Endothelial cell of umbilical vein (primary cell): ENCODE measurements at regions not wholly inside any gene's neighbourhood (a gene's known extent, or its start where the extent isn't known, plus 50 kb on each side); places are given as distances from the start of the nearest gene placed in this dataset.

ENCODE experiments used
- EZH2 ChIP-seq: IDR thresholded peaks from 2 replicates; pipeline ENCODE4 v1.6.1; 2012; ENCODE audit warnings: borderline replicate concordance, low read depth, mild to moderate bottlenecking, moderate library complexity, low read length, inconsistent platforms; ENCODE audit not compliant: severe bottlenecking
- FOS ChIP-seq: IDR thresholded peaks from 2 replicates; pipeline ENCODE4 v1.6.1; 2011; ENCODE audit warnings: mild to moderate bottlenecking, low read length, moderate library complexity, borderline replicate concordance; ENCODE audit not compliant: insufficient read depth
- GATA2 ChIP-seq: IDR thresholded peaks from 2 replicates; pipeline ENCODE4 v1.7.0; 2011; ENCODE audit warnings: low read depth, mild to moderate bottlenecking, moderate library complexity, mixed read lengths, low read length; ENCODE audit not compliant: insufficient read length, insufficient read depth
- JUN ChIP-seq: IDR thresholded peaks from 2 replicates; pipeline ENCODE4 v1.6.1; 2011; ENCODE audit warnings: borderline replicate concordance, low read depth; ENCODE audit not compliant: insufficient read length, insufficient read depth
- MAX ChIP-seq: IDR thresholded peaks from 2 replicates; pipeline ENCODE4 v1.6.1; 2011; ENCODE audit not compliant: insufficient read depth, insufficient read length
- MYC ChIP-seq: IDR thresholded peaks from one replicate; pipeline ENCODE4 v1.6.1; 2011; ENCODE audit warnings: mild to moderate bottlenecking, low read depth, low read length
- POLR2A ChIP-seq: IDR thresholded peaks from 2 replicates; pipeline ENCODE4 v1.6.1; 2012; ENCODE audit warnings: low read depth, mild to moderate bottlenecking, control low read depth, low read length
- POLR2AphosphoS5 ChIP-seq: IDR thresholded peaks from 2 replicates; pipeline ENCODE4 v1.6.1; 2012; ENCODE audit warnings: low read depth, mild to moderate bottlenecking, control low read depth, low read length, moderate library complexity; ENCODE audit not compliant: insufficient read depth
- TF ChIP-seq, protein P1 (sequence below), 2 donors: IDR thresholded peaks; 1 replicate in 1 of 2; 2 replicates in 1 of 2; pipeline ENCODE4 v1.5.1; 2011; ENCODE audit warnings: low read length in 2 of 2, mild to moderate bottlenecking in 2 of 2, moderate library complexity in 2 of 2, control low read depth in 1 of 2, inconsistent platforms in 1 of 2, low read depth in 1 of 2; ENCODE audit not compliant: insufficient read depth in 1 of 2; ENCODE audit errors: extremely low read depth in 1 of 2

- TF ChIP-seq, protein P1, sequence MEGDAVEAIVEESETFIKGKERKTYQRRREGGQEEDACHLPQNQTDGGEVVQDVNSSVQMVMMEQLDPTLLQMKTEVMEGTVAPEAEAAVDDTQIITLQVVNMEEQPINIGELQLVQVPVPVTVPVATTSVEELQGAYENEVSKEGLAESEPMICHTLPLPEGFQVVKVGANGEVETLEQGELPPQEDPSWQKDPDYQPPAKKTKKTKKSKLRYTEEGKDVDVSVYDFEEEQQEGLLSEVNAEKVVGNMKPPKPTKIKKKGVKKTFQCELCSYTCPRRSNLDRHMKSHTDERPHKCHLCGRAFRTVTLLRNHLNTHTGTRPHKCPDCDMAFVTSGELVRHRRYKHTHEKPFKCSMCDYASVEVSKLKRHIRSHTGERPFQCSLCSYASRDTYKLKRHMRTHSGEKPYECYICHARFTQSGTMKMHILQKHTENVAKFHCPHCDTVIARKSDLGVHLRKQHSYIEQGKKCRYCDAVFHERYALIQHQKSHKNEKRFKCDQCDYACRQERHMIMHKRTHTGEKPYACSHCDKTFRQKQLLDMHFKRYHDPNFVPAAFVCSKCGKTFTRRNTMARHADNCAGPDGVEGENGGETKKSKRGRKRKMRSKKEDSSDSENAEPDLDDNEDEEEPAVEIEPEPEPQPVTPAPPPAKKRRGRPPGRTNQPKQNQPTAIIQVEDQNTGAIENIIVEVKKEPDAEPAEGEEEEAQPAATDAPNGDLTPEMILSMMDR (IDR thresholded peaks at IDR 0.05; ENCODE audit: extremely low read depth in 1 of 2, insufficient read depth in 1 of 2, low read depth in 1 of 2, low read length in 2 of 2) = no peak
- no peak for TF ChIP-seq POLR2A
- no peak for TF ChIP-seq POLR2AphosphoS5
- TF ChIP-seq EZH2 = no peak
- TF ChIP-seq MYC = no peak
- TF ChIP-seq MAX = no peak
- no peak for TF ChIP-seq FOS
- no peak for TF ChIP-seq GATA2
- no peak for TF ChIP-seq JUN
Measured at GRCh38 chr4:177974461-177974860, 532.2 kb upstream of the AGA start.
